IPS DF 6.9 (cell line): ENCODE measurements at regions not wholly inside any gene's neighbourhood (a gene's known extent, or its start where the extent isn't known, plus 50 kb on each side); places are given as distances from the start of the nearest gene placed in this dataset.

ENCODE experiments used
- DNase-seq: peaks from one replicate; pipeline ENCODE4 v3.0.0-alpha.2; 2013; ENCODE audit warnings: low read depth, low spot score
- H3K27ac ChIP-seq: one replicate; pipeline ENCODE4 v1.5.1; 2013; ENCODE audit warnings: low read length, control low read depth
- H3K27me3 ChIP-seq: 2 replicates; pipeline ENCODE4 v1.6.1; 2013; ENCODE audit warnings: mild to moderate bottlenecking, low read length; ENCODE audit not compliant: control insufficient read depth, insufficient read depth
- H3K36me3 ChIP-seq: 2 replicates; pipeline ENCODE4 v1.6.1; 2013; ENCODE audit warnings: low read length; ENCODE audit not compliant: control insufficient read depth, insufficient read depth
- H3K4me1 ChIP-seq: 2 replicates; pipeline ENCODE4 v1.6.1; 2013; ENCODE audit warnings: low read length; ENCODE audit not compliant: control insufficient read depth, insufficient read depth
- H3K4me3 ChIP-seq: 2 replicates; pipeline ENCODE4 v1.5.1; 2013; ENCODE audit warnings: mild to moderate bottlenecking, low read length
- H3K9me3 ChIP-seq: 2 replicates; pipeline ENCODE4 v1.6.1; 2013; ENCODE audit warnings: low read length, inconsistent platforms; ENCODE audit not compliant: control insufficient read depth, insufficient read depth
- WGBS: extraction: QIAGEN DNeasy Blood & Tissue Kit; methylation state at CpG from one replicate; pipeline ENCODE4 v1.1.7; 2013; ENCODE audit warnings: mixed read lengths, missing lambda C conversion rate; ENCODE audit not compliant: insufficient read length, insufficient coverage; 5-methylcytosine and 5-hydroxymethylcytosine counted together

DNA sequence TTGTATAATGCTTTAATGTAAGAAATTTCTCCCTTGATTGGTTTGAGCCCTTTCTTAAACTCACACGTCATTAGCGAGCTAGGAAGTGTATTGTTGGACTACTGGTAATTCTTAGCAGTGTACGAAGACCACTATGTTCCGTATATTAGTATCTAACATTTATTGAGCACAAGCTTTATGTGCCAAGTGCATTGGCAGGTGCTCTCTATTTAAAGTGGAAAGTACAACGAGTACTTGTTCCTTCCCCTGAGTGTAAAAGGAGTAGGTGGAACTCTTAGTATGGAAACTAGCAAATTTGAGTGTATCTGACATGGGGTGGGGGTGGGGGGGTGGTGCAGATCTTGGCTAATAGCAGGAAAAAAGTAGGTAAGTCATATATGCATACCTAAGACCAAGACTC, 594.7 kb downstream of the FGF9 start:
- no peak overlapping the region for H3K27ac ChIP-seq
- no peaks in the 10 kb centered on the region for H3K9me3 ChIP-seq
- no peak overlapping the region for H3K4me3 ChIP-seq
- H3K27me3 ChIP-seq, result no peaks in the 10 kb centered on the region
- no peak for DNase-seq
- no peaks in the 10 kb centered on the region for H3K4me1 ChIP-seq
- no peaks in the 10 kb centered on the region for H3K36me3 ChIP-seq
- no CpG with 5 or more reads among the region's 5 CpGs for WGBS

DNA sequence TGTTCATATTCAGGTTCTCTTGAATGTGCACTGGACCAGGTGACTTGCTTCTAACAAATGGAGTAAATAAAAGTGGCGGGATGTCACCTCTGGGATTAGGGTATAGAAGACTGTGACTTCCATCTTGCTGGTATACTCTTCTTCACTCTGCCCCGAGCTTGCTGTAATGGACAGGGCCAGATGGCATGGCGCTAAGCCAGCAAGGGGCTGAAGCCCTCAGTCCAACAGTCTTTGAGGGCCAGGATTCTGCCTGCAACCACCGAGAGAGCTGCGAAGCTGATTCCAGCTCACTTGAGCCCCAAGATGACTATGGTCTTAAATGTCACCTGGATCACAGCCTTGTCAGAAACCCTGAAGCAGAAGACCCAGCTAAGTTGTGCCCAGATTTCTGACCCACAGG, 600.0 kb downstream of the FGF9 start:
- H3K4me1 ChIP-seq, result no peaks in the 10 kb centered on the region
- no peaks in the 10 kb centered on the region for H3K36me3 ChIP-seq
- DNase-seq, result no peak
- no peak overlapping the region for H3K4me3 ChIP-seq
- no peaks in the 10 kb centered on the region for H3K9me3 ChIP-seq
- H3K27me3 ChIP-seq, result no peaks in the 10 kb centered on the region
- no peak overlapping the region for H3K27ac ChIP-seq
- WGBS, result no CpG with 5 or more reads among the region's 5 CpGs

DNA sequence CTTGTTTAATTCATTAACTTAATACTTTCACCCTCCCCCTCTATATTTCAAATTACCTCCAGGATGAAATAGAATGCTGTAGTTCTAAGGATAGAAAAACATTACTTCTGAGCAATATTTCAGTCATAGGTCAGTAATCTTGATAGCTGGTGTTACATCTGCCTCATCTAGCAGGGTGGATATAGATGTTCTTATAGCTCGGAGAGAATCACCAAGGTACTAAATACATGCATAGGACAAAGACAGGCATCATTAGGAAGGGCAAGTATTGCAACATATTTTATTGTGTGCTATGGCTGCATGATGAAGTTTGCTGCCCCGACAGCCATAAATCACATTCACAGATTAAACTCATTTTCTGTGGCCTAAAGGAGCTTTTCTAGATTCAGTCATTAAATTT, 601.0 kb downstream of the FGF9 start:
- no peaks in the 10 kb centered on the region for H3K9me3 ChIP-seq
- H3K4me3 ChIP-seq, result no peak overlapping the region
- H3K27me3 ChIP-seq, result no peaks in the 10 kb centered on the region
- DNase-seq, result no peak
- H3K4me1 ChIP-seq, result no peaks in the 10 kb centered on the region
- H3K36me3 ChIP-seq, result no peaks in the 10 kb centered on the region
- H3K27ac ChIP-seq, result no peak overlapping the region
- WGBS, result no CpG with 5 or more reads among the region's 2 CpGs

DNA sequence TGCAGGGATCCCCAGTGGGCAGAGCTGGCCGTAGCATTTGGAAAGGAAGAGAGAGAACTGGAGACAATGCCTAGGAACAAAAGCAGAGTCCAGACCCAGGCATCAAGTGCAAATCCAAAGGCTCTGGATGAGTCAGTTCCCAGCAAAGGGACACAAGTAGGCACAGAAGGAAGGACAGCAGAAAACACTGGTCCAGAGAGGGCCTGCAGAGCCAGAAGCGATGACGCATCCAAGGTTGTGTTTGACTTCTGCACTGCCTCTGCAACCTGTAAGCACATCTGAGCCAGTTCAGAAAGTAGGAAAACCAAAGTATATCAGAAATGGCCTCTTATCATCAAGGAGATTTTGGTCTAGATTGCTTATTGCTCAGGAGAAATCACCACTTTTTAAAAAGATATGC, 604.5 kb downstream of the FGF9 start:
- no peak overlapping the region for H3K27ac ChIP-seq
- H3K9me3 ChIP-seq, result no peaks in the 10 kb centered on the region
- no CpG with 5 or more reads among the region's 3 CpGs for WGBS
- no peaks in the 10 kb centered on the region for H3K27me3 ChIP-seq
- H3K4me1 ChIP-seq, result no peaks in the 10 kb centered on the region
- DNase-seq, result no peak
- H3K4me3 ChIP-seq, result no peak overlapping the region
- no peaks in the 10 kb centered on the region for H3K36me3 ChIP-seq

DNA sequence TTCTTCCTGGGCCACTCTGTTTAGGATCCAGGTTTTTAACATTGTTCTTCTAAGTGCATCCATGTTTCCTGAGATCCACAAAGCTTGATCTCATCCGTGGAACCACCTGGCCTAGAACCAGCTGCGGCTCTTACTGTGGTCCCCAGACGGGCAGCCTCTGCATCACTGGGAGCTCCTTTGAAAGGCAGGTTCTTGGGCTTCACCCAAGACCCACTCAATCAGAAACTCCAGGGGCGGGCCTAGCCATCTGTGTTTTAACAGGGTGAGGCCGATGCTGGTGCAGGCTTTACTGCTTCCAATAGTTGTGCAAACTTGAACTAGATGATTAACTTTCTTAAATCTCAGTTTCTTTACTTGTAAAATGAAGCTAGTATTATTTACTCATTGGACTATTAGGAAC, 605.7 kb downstream of the FGF9 start:
- Histone ChIP-seq H3K36me3 (no peaks in the 10 kb centered on the region), H3K27me3 (no peaks in the 10 kb centered on the region), H3K27ac (no peak overlapping the region), H3K4me1 (no peaks in the 10 kb centered on the region), H3K4me3 (no peak overlapping the region), H3K9me3 (no peaks in the 10 kb centered on the region)
- DNase-seq, result no peak
- WGBS, result no CpG with 5 or more reads among the region's 5 CpGs

DNA sequence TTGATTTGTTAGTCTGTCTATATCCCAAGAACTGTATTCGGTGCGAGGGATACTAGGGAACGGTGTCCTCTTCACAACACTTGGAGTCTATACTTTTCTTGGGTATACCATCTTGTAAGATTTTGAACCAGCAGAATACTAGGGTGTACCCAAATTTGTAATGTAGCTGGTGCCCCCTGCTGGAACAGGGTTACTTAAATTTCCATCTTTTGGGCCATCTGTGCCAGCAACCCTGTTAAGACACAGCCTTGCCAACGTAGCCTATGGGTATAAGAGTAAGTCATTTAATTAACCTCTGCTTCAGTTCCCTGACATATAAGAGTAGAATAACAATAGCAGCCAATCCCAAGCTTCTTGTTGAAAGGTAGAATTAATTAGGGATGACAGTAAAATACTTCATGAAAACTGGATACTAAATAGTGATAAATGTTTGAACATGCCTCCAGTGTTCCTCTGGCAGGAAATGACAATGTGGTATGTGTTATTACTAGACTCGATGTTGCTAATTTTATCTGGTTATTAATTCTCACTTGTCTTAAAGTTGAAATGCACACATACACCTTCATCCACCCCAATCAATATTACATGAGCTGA, 607.6 kb downstream of the FGF9 start:
- H3K36me3 ChIP-seq, result no peaks in the 10 kb centered on the region
- peak; percentile 7 for DNase-seq
- H3K4me1 ChIP-seq, result no peaks in the 10 kb centered on the region
- no peaks in the 10 kb centered on the region for H3K9me3 ChIP-seq
- H3K4me3 ChIP-seq, result no peak overlapping the region
- no CpG with 5 or more reads among the region's 5 CpGs for WGBS
- H3K27me3 ChIP-seq, result no peaks in the 10 kb centered on the region
- no peak overlapping the region for H3K27ac ChIP-seq

DNA sequence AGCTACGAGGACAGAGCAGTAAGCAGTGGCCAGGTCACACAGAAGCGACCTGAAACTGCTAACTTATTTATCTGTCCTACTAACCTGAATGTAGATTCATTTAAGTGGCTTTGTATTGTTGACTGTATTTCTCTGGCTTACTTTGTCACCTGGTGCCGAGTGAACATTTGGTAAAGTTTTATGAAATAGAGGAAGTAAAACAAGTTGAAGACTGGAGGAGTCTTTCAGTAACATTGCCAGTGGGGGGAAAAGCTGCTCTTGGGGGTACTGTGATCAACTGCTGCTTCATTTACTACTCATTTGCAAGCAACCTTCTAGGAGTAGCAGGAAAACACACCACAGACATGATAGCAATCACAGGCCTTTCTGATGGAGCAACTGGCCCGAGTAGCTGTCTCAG, 615.0 kb downstream of the FGF9 start:
- no CpG with 5 or more reads among the region's 4 CpGs for WGBS
- Histone ChIP-seq H3K27ac (no peak overlapping the region), H3K9me3 (no peaks in the 10 kb centered on the region), H3K27me3 (no peaks in the 10 kb centered on the region), H3K4me3 (no peak overlapping the region), H3K36me3 (no peaks in the 10 kb centered on the region), H3K4me1 (no peaks in the 10 kb centered on the region)
- DNase-seq, result no peak

DNA sequence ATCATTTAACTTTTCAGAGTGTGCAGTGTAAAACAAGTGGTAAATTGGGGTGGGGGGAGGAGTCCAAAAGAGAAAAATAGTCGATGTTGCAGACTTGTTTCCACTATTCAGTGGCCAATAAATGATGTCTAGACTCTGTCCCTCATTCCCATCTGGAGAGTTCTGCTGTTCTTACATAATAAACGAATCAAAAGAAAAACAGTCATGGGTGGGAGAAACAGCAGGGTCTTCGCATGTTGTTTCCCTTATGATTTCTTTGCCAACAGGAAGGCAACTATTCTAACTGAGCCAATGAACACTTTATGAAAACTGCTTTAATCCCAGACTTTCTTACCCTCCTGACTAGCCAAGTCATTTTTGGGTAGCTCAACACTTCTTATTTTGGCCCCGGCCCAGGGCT, 615.5 kb downstream of the FGF9 start:
- Histone ChIP-seq H3K9me3 (no peaks in the 10 kb centered on the region), H3K36me3 (no peaks in the 10 kb centered on the region), H3K27me3 (no peaks in the 10 kb centered on the region), H3K4me3 (no peak overlapping the region), H3K4me1 (no peaks in the 10 kb centered on the region), H3K27ac (no peak overlapping the region)
- DNase-seq, result no peak
- WGBS, result no CpG with 5 or more reads among the region's 4 CpGs

DNA sequence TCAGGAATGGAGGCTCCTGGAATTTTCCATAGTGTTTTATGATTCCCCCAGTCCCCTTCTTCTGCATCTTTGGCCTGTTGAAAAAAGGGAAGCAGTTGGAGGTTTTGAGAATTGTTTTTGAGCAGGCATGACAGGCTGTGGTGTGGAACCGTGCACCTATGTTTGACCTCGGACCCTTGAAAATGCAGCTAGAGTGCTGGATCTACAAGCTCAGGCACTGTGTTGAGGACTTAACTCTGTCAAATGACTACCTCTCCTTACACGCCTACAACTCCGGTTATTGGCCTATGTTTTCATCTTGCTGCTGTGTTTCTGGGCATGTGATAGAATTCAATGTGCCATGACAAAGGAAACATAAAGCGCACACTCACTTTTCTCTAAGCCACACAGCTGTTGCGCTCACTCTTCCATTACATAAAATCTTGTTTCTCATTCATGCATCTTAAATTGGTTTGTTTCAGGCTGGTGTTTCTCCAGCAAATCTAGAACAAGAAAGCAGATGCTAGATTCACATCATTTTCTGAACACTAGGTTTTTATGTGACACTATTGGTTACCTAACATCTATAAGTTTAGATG, 616.6 kb downstream of the FGF9 start:
- no peaks in the 10 kb centered on the region for H3K36me3 ChIP-seq
- no peaks in the 10 kb centered on the region for H3K27me3 ChIP-seq
- no peak overlapping the region for H3K4me3 ChIP-seq
- no peaks in the 10 kb centered on the region for H3K4me1 ChIP-seq
- H3K9me3 ChIP-seq, result no peaks in the 10 kb centered on the region
- no peak overlapping the region for H3K27ac ChIP-seq
- no CpG with 5 or more reads among the region's 6 CpGs for WGBS
- DNase-seq, result no peak

DNA sequence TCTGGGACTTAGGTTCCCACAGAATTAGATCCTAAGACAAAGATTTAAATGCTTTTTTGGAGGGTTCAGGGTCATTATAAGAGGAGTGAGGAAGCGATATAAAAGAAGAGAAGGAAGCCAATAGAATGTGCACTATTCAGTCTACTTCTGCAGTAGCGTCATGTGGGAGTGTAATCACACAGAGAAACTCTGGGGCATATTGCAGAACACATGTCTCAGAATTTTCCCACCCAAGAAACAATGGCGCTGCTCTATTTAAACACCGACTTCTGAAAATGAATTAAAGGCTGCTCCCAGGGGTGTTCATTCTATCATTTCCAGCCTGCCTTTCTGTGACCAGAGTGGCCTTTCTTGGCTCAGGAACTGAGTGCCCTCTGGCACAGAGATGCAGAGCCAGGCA, 617.6 kb downstream of the FGF9 start:
- Histone ChIP-seq H3K27ac (no peak overlapping the region), H3K27me3 (no peaks in the 10 kb centered on the region), H3K4me3 (no peak overlapping the region), H3K9me3 (no peaks in the 10 kb centered on the region), H3K4me1 (no peaks in the 10 kb centered on the region), H3K36me3 (no peaks in the 10 kb centered on the region)
- no peak for DNase-seq
- WGBS, result no CpG with 5 or more reads among the region's 4 CpGs

DNA sequence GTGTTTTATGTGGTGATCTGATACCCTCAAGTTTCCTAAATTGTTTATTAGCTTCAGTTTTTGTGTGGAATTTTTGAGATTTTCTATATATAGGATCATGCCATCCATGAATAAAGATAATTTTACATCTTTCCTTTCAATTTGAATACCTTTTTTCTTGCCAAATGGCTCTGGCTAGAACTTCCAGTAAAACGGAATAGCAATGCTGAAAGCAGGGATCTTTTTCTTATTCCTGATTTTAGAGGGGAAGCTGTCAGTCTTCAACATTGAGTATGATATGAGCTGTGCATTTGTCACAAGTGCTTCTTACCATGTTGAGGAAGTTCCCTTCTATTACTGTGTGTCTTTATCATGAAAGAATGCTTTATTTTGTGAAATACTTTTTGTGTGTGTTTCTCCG, 618.8 kb downstream of the FGF9 start:
- WGBS, result no CpG with 5 or more reads among the region's 2 CpGs
- no peak overlapping the region for H3K27ac ChIP-seq
- no peaks in the 10 kb centered on the region for H3K4me1 ChIP-seq
- H3K27me3 ChIP-seq, result no peaks in the 10 kb centered on the region
- DNase-seq, result no peak
- H3K36me3 ChIP-seq, result no peaks in the 10 kb centered on the region
- no peak overlapping the region for H3K4me3 ChIP-seq
- H3K9me3 ChIP-seq, result no peaks in the 10 kb centered on the region
